Activated T-helper 1 cell treated with anti-CD3 and anti-CD28 coated beads, Interleukin-12 subunit alpha, Interleukin-12 subunit beta, Interleukin-2, Interleukin-4 antibody, amounts not matched to agents 30 ng/mL and 10 ng/mL and 1 ng/mL, durations not matched to agents 14 hours and 24 hours and 36 hours (primary cell): ENCODE measurements at regions not wholly inside any gene's neighbourhood (a gene's known extent, or its start where the extent isn't known, plus 50 kb on each side); places are given as distances from the start of the nearest gene placed in this dataset.

Experiments
- DNase-seq: peaks from one replicate; pipeline ENCODE4 v3.0.0; 2021; ENCODE audit warnings: low spot score
- H3K27ac Mint-ChIP-seq: one replicate; pipeline ENCODE4 v1.8.0; 2021; ENCODE audit warnings: mild to moderate bottlenecking, mixed read lengths
- H3K27me3 Mint-ChIP-seq: one replicate; pipeline ENCODE4 v1.8.0; 2022; ENCODE audit warnings: mild to moderate bottlenecking, moderate library complexity, mixed read lengths; ENCODE audit not compliant: insufficient read depth
- H3K36me3 Mint-ChIP-seq: one replicate; pipeline ENCODE4 v1.8.0; 2021; ENCODE audit warnings: low read depth, mixed read lengths
- H3K4me1 Mint-ChIP-seq: one replicate; pipeline ENCODE4 v1.8.0; 2021; ENCODE audit warnings: low read depth, mixed read lengths
- H3K4me3 Mint-ChIP-seq: one replicate; pipeline ENCODE4 v1.8.0; 2021; ENCODE audit warnings: mild to moderate bottlenecking, moderate library complexity, mixed read lengths
- H3K9me3 Mint-ChIP-seq: one replicate; pipeline ENCODE4 v1.8.0; 2021; ENCODE audit warnings: mixed read lengths
- intact Hi-C: fragments of 100-400 bp; cut with micrococcal nuclease; formaldehyde crosslinking; loops from one replicate; pipeline ENCODE4 v1.15.1; 2024

DNA sequence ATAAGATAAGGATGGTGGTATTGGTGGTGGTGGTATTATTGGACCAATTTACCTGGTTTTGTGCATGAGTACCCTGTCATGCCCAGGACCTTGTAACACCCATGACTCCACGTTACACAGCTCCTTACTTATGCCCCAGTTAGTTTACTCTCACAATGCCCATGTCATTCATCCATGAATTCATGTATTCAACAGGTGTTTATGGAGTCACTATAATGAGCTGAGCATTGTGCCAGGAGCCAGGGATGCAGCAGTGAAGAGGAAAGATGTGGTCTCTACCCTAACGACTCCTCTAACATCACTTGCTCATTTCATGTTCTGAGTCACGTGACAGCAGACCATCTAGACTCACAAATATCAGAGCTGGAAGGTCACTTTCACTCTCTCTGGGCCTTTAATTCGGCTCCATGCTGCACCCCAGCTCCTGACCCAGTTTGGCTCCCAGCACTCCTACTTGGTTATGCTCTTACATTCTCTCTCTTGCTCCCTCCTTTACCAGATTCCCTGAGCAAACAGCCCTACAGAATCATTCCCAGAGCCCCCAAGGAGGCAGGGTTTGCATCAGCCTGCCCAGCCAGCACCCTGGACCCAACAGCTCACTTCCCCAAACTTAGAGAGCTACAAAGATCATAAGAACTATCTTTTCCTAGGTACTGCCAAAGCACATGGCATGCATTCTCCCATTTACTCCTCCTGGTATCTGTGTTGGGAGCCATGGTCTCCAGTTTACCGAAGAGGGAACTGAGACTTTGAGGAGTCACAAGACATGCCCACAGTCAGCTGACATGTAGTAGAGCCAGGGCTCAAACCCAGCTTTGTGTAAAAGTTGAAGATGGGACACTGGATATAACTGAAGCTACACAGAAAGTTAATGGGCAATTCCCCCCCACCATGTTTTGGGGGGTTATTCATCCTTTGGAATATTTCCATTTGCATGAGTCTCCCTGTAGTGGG is 449.9 kb downstream of the LRATD1 start:
- Mint-ChIP-seq H3K27ac (no peak overlapping the region), H3K4me1 (no peaks in the 10 kb centered on the region), H3K4me3 (no peak overlapping the region), H3K27me3 (peaks cover 6% of the 10 kb centered on the region), H3K36me3 (no peaks in the 10 kb centered on the region), H3K9me3 (no peaks in the 10 kb centered on the region)
- no peak for DNase-seq
- intact Hi-C loops = no loop called here

DNA sequence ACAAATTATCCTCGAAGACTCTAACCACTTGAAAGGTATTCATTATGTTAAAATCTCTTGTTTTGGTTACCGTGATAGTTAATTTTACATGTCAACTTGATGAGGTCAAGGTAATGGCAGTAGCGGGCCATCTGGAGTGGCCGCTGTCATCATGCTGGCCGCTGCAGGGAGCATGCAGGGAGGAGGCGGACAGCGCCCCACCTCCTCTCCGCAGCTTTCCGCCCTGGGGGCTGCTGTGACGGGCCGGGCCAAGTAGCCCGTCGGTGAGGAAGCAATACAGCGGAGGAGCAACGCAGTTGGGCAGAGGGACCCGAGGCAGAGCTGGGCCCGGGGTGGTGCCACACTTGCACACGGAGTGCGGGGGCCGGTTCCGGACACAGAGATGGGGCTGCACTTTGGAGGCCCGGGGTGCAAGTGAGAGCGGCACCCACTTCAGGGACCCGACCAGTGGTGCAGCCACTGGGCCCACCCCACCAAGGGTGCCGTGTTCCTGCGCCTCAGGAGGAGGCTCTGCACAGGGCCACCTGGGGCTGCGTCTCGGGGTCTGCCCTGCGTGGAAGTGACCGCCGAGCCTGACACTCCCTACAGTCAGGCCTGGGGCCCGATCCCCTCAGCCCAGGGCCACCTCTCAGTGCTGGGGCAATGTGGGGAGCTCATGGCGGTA is 452.4 kb downstream of the LRATD1 start:
- Mint-ChIP-seq H3K36me3 (no peaks in the 10 kb centered on the region), H3K4me1 (no peaks in the 10 kb centered on the region), H3K4me3 (no peak overlapping the region), H3K9me3 (no peaks in the 10 kb centered on the region), H3K27ac (no peak overlapping the region), H3K27me3 (peaks cover 9% of the 10 kb centered on the region)
- intact Hi-C loops = no loop called here
- DNase-seq = no peak

DNA sequence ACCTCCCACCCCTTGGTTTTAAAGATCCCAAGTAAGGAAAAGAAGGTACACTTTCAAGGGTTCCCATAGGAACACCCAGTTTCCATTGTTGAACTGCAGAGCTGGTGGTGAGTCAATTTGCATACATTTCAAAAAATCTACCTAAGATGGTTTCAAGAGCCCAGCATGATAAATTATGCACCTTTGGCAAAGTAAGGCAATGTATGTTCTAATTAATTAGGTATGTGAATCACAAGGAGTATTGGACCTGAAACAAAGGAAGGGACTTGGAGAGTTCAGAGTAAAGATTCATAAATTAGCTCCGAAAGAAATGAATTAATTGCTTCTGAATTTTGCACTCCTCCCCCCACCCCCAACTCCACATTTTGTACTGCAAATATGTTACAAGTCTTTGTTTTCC is 459.7 kb downstream of the LRATD1 start:
- DNase-seq = no peak
- intact Hi-C loops = no loop called here
- Mint-ChIP-seq H3K9me3 (no peaks in the 10 kb centered on the region), H3K4me3 (no peak overlapping the region), H3K27ac (no peak overlapping the region), H3K4me1 (peaks cover 7% of the 10 kb centered on the region), H3K27me3 (peaks cover 4% of the 10 kb centered on the region), H3K36me3 (no peaks in the 10 kb centered on the region)

DNA sequence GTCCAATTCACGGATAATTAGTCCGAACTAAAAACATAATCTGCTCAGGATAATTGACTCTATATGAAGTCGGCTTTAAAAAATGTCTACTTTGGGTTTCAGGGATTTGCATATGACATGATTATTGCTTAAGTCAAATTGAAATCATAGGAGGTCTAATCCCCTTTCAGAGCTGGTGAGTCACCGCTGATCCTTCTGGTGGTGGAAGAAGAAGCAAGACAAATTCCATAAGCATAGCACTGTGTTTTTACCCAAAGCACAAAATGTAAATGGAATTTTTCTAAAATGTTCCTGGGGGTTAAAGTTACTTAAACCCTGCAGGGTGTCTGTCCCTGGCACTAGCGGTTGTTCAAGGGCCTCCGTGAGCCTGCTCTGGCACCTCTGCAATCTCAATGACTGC is 460.2 kb downstream of the LRATD1 start:
- Mint-ChIP-seq H3K9me3 (no peaks in the 10 kb centered on the region), H3K36me3 (no peaks in the 10 kb centered on the region), H3K4me3 (no peak overlapping the region), H3K27me3 (peaks cover 4% of the 10 kb centered on the region), H3K4me1 (peaks cover 7% of the 10 kb centered on the region), H3K27ac (no peak overlapping the region)
- DNase-seq = no peak
- intact Hi-C loops = no loop called here

DNA sequence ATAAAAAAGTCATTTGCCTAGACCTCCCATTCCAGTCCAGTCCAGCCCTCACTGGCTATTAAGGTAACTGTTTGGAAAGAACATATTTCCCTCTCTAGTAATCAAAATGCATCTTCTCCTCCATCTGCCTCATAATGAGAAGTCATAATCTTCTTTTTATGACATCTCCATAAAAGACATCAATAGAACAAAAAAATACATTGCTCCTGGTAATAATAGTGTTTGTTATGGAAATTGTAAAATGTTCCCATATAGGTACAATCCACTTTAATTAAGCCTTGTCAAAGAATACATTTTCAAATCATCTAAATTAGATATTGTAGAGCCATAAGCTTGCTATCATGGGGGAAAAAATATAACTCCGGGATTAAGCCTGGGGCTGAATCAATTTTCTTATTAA is 461.6 kb downstream of the LRATD1 start:
- Mint-ChIP-seq H3K27ac (no peak overlapping the region), H3K36me3 (no peaks in the 10 kb centered on the region), H3K4me1 (peaks cover 7% of the 10 kb centered on the region), H3K9me3 (no peaks in the 10 kb centered on the region), H3K27me3 (no peaks in the 10 kb centered on the region), H3K4me3 (no peak overlapping the region)
- DNase-seq = no peak
- intact Hi-C loops = no loop called here

DNA sequence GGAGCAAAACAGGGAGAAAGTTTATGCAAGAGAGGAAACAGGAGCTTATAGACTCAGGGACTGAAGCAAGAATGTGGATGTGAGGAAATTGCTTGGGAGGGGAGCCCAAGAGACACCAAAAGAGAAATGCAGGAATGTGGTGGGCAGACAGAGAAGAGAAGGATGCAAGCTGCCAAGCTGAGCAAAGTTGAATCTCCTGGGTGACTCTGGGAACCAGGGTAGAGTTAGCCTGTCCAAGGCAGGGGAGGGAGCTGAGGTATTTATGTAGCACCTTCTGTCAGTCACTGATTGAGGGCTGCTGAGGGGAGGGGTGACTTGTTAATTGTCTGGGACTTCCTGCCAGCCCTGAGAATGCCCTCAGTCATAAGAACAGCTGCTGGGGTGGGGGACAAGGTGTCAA is 464.3 kb downstream of the NBAS start:
- Mint-ChIP-seq H3K27me3 (peaks cover 2% of the 10 kb centered on the region), H3K4me3 (no peak overlapping the region), H3K36me3 (no peaks in the 10 kb centered on the region), H3K9me3 (no peaks in the 10 kb centered on the region), H3K4me1 (peaks cover 7% of the 10 kb centered on the region), H3K27ac (no peak overlapping the region)
- intact Hi-C loops = no loop called here
- no peak for DNase-seq

DNA sequence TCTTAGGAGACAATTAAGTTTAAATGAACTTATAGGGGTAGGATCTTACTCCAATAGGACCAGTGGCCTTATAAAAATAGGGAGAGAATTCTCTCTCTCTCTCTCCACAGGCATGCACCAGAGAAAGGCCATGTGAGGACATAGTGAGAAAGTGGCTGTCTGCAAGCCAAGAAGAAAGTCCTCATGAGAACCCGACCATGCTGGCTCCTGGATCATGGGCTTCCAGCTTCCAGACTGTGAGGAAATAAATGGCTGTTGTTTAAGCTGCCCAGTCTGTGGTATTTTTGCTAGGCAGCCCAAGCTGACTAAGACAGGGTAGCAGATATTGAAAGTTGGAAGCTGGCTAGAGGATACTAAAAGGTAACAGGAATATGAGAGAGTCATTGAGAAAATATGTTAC is 454.0 kb downstream of the NBAS start:
- Mint-ChIP-seq H3K27ac (no peak overlapping the region), H3K36me3 (no peaks in the 10 kb centered on the region), H3K4me1 (no peaks in the 10 kb centered on the region), H3K27me3 (peaks cover 9% of the 10 kb centered on the region), H3K9me3 (peaks cover 30% of the 10 kb centered on the region), H3K4me3 (no peak overlapping the region)
- intact Hi-C loops = no loop called here
- no peak for DNase-seq

DNA sequence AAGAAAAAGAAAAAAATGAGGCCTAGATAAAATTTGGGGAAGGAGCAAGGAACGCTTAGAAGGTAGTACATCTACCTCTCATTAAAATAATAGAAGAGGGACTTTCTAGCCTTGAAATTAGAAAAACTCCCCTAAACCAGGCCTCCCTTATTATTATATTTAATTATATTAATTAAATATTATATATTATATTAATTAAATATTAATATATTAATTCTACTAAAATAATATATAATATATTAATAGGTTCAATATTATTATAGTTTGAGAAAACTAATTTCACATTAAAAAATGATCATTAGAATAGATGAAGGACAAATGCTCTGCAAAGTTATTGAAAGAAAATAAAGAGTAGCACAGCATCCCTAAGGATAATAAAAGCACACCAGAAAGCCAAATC is 449.4 kb downstream of the NBAS start:
- no peaks in the 10 kb centered on the region for H3K4me1 Mint-ChIP-seq
- intact Hi-C loops = no loop called here
- H3K27me3 Mint-ChIP-seq = peaks cover 5% of the 10 kb centered on the region
- peaks cover 36% of the 10 kb centered on the region for H3K9me3 Mint-ChIP-seq
- H3K27ac Mint-ChIP-seq = no peak overlapping the region
- DNase-seq = no peak
- H3K36me3 Mint-ChIP-seq = no peaks in the 10 kb centered on the region
- no peak overlapping the region for H3K4me3 Mint-ChIP-seq

DNA sequence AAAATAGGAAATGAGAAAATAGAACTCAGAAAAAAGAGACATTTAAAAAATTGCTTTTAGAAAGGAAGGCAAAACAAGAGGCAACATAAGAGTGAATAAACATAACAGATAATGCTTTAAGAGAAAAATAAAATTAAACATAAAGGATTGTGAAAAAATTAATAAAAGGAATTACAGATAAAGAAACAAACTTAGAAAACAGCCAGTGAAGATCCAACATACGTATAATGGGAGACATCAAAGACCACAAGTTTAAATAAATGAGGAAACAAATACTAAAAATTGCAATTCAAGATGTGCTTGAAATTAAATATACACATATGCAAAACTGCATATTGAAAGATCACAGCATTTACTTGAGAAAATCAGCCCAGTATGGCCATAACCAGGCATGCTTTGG is 448.9 kb downstream of the NBAS start:
- H3K27me3 Mint-ChIP-seq = peaks cover 5% of the 10 kb centered on the region
- no peak overlapping the region for H3K27ac Mint-ChIP-seq
- intact Hi-C loops = no loop called here
- no peak overlapping the region for H3K4me3 Mint-ChIP-seq
- H3K9me3 Mint-ChIP-seq = peaks cover 36% of the 10 kb centered on the region
- no peaks in the 10 kb centered on the region for H3K4me1 Mint-ChIP-seq
- no peak for DNase-seq
- no peaks in the 10 kb centered on the region for H3K36me3 Mint-ChIP-seq

DNA sequence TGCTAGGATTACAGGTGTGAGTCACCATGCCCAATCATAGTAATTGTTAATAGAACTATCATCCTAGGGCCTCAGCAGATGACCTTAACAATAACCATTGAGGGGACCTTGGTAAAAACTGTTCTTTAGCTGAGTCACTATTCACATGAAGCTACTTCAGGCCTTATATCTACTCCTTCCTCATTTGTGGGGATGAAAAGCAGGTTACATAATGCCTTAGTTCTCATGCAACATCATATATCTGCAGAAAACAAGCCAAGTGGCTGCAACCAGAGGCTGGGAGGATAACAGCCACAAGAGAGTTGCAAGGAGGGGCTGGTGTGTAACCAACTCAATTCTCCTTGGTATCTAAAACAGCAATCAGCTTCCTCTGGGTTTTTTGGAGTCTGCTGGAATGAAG is 445.4 kb downstream of the NBAS start:
- no peaks in the 10 kb centered on the region for H3K36me3 Mint-ChIP-seq
- no peak overlapping the region for H3K4me3 Mint-ChIP-seq
- H3K4me1 Mint-ChIP-seq = peaks cover 6% of the 10 kb centered on the region
- peaks cover 3% of the 10 kb centered on the region for H3K27me3 Mint-ChIP-seq
- intact Hi-C loops = no loop called here
- no peak overlapping the region for H3K27ac Mint-ChIP-seq
- no peak for DNase-seq
- peaks cover 23% of the 10 kb centered on the region for H3K9me3 Mint-ChIP-seq

DNA sequence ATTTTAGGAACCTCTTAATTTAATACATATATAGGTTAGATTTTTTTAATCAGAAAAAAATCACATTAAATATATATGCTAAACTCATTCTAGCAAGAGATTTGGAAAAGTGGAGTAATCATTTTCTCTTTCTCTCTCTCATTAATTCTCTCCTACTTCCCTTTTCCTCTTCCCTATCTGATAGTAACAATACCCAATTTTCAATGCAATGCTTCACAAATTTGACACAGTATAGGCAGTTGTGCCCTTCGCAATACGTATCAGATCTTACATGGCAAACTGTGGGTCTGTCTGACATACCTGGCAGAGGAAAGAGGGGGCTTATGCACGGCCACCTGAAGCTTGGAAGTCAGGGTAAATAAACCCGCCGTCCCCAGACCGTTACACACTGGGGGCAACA is 444.3 kb downstream of the NBAS start:
- Mint-ChIP-seq H3K36me3 (no peaks in the 10 kb centered on the region), H3K27ac (no peak overlapping the region), H3K9me3 (peaks cover 14% of the 10 kb centered on the region), H3K27me3 (peaks cover 2% of the 10 kb centered on the region), H3K4me3 (no peak overlapping the region), H3K4me1 (peaks cover 11% of the 10 kb centered on the region)
- intact Hi-C loops = no loop called here
- DNase-seq = no peak
